Mucosa of rectum (tissue), 2 donors: ENCODE measurements at regions not wholly inside any gene's neighbourhood (a gene's known extent, or its start where the extent isn't known, plus 50 kb on each side); places are given as distances from the start of the nearest gene placed in this dataset.

Source experiments
- H3K27ac ChIP-seq, 2 donors: one replicate each; pipeline ENCODE4 v1.7.0; 2013; ENCODE audit warnings: inconsistent platforms in 2 of 2, low read depth in 2 of 2, low read length in 2 of 2
- H3K27me3 ChIP-seq, 2 donors: one replicate each; pipeline ENCODE4 v1.7.0; 2013; ENCODE audit warnings: low read length in 2 of 2; ENCODE audit not compliant: control insufficient read depth in 2 of 2, insufficient read depth in 2 of 2
- H3K36me3 ChIP-seq, 2 donors: one replicate each; pipeline ENCODE4 v1.7.0; 2013; ENCODE audit warnings: low read length in 2 of 2; ENCODE audit not compliant: control insufficient read depth in 2 of 2, insufficient read depth in 2 of 2
- H3K4me1 ChIP-seq, 2 donors: one replicate each; pipeline ENCODE4 v1.7.0; 2013; ENCODE audit warnings: low read length in 2 of 2, mild to moderate bottlenecking in 1 of 2; ENCODE audit not compliant: control insufficient read depth in 2 of 2, insufficient read depth in 2 of 2
- H3K4me3 ChIP-seq, 2 donors: one replicate each; pipeline ENCODE4 v1.7.0; 2013; ENCODE audit warnings: low read length in 2 of 2
- H3K9ac ChIP-seq, 2 donors: one replicate each; pipeline ENCODE4 v1.7.0; 2013; ENCODE audit warnings: low read length in 2 of 2, low read depth in 1 of 2, mild to moderate bottlenecking in 1 of 2
- H3K9me3 ChIP-seq, 2 donors: one replicate each; pipeline ENCODE4 v1.7.0; 2013; ENCODE audit warnings: low read length in 2 of 2; ENCODE audit not compliant: control insufficient read depth in 2 of 2
- donor health status: healthy.
- donor health status: Normal muscosa, but diverticular disease.

DNA sequence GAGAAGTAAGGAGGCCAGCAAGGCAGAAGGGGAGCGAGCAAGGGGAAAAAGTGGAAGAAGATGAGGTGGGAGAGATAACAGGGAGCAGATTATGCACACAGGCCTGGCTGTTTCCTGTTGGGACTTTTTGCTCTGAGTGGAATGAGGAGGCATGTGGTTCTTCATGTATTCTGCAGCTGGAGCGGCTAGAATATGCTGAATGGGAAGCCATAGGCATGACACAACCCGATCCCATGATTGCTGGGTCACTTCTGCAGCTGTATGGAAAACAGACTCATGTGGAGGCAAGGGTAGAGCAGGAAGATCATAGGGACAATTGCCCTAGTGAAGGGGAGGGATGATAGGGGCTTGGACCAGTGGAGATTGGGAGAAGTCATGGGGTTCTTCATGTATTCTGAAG lies 206.0 kb upstream of the SUCLG2 start:
- no peaks in the 10 kb centered on the region for H3K36me3 ChIP-seq
- H3K4me1 ChIP-seq: no peaks in the 10 kb centered on the region
- H3K27ac ChIP-seq: no peak overlapping the region
- H3K27me3 ChIP-seq: no peaks in the 10 kb centered on the region
- H3K9ac ChIP-seq: no peak overlapping the region
- no peaks in the 10 kb centered on the region for H3K9me3 ChIP-seq
- no peak overlapping the region for H3K4me3 ChIP-seq

DNA sequence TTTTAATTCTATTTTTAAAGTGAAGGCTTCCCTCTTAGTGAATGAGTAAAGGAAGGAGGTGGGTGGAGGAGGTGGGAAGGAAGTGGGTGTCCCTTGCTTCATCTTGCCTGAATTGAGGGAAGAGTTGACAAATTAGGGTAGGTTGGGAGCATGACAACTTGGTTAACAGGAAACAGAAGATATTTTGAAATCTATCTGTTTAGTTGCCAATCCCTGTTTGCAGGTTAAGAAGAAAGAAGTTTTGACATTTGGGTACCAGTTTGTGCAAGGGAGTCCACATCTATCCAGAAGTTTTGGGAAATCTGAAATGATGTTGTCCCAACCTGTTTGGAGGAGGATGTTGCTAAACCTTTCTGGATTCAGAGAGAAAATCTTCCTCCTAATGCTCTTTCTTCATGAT lies 204.1 kb upstream of the SUCLG2 start:
- H3K9me3 ChIP-seq: no peaks in the 10 kb centered on the region
- H3K4me1 ChIP-seq: no peaks in the 10 kb centered on the region
- H3K9ac ChIP-seq: no peak overlapping the region
- no peaks in the 10 kb centered on the region for H3K36me3 ChIP-seq
- no peak overlapping the region for H3K4me3 ChIP-seq
- no peaks in the 10 kb centered on the region for H3K27me3 ChIP-seq
- H3K27ac ChIP-seq: no peak overlapping the region

DNA sequence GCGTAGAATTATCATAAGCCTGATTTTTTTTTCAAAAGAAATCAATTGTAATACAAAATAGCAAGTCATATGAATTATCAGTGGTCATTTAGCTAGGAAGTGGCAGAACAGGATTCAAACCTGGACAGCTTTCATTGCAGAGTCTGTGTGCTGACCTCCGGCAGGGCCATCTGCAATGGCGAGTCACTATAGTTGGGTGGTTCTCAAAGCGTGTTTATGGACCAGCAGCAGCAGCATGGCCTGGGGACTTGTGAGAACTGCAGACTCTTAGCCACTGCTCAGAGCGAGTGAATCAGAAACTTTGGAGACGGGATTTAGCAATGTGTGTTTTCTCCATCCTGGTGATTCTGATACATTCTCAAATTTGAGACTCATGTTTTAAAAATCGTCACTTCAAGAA lies 202.3 kb upstream of the SUCLG2 start:
- H3K4me3 ChIP-seq: no peak overlapping the region
- H3K27ac ChIP-seq: no peak overlapping the region
- H3K9ac ChIP-seq: no peak overlapping the region
- no peaks in the 10 kb centered on the region for H3K27me3 ChIP-seq
- H3K36me3 ChIP-seq: no peaks in the 10 kb centered on the region
- no peaks in the 10 kb centered on the region for H3K4me1 ChIP-seq
- H3K9me3 ChIP-seq: no peaks in the 10 kb centered on the region

DNA sequence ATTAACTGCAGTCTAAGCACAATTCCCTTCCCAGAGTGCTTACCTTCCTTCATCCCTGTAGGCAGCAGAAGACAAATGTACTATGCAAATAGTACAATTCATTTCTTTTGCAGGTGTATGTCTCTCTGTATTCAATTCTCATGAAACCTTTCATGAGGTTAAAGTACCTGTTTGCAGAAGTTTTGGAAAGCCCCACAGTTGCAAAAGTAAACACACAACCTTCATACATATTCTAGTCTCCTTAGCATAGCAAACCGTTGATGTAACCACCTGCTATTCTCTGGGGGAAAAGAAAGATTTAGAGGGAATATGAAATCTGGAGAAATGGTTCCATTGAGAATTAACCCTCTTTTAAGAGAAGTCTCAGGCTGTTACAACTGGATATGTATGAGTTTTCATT lies 200.3 kb upstream of the SUCLG2 start:
- no peaks in the 10 kb centered on the region for H3K4me1 ChIP-seq
- no peaks in the 10 kb centered on the region for H3K9me3 ChIP-seq
- H3K27ac ChIP-seq: no peak overlapping the region
- H3K27me3 ChIP-seq: no peaks in the 10 kb centered on the region
- no peak overlapping the region for H3K9ac ChIP-seq
- no peak overlapping the region for H3K4me3 ChIP-seq
- no peaks in the 10 kb centered on the region for H3K36me3 ChIP-seq

DNA sequence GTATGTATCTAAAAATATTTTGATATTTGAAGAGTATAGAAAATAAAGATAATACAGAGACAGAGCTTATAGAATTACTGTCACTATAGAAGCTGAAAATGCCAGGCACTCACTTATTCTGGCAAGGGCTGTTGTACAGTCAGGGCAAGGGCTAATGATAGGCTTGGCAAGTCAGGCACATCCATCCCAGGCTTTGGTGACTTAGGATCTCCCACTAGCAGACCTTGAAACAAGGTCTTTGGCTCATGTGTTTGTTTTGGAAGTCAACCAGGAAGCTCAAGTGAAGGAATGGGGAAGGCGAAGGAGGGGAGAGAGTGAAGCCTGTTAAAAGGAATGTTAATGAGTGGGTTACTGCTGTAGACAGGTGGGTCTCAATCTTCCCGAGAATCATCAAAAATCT lies 199.1 kb upstream of the SUCLG2 start:
- Histone ChIP-seq H3K27ac (no peak overlapping the region), H3K4me3 (no peak overlapping the region), H3K36me3 (no peaks in the 10 kb centered on the region), H3K9me3 (no peaks in the 10 kb centered on the region), H3K4me1 (no peaks in the 10 kb centered on the region), H3K27me3 (no peaks in the 10 kb centered on the region), H3K9ac (no peak overlapping the region)

DNA sequence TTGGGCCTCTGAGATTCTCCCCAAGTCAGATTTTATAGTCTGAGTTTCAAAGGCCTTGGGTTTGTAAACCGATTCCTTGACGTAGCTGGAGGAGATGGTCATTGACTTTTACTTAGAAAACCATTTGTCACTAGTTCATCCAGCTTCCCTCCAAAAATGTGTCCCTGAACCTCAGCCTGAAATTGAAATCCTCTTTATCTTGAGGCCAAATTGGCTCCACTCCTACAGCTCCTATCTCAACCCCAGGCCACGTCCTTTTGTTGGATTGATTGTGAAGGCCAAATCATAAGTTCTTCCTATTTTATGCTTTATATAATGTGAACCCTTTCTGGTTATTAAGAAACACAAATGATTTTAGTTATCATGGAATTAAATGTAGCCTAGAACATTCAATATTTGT lies 193.9 kb upstream of the SUCLG2 start:
- H3K36me3 ChIP-seq: no peaks in the 10 kb centered on the region
- no peak overlapping the region for H3K9ac ChIP-seq
- no peak overlapping the region for H3K4me3 ChIP-seq
- H3K9me3 ChIP-seq: no peaks in the 10 kb centered on the region
- no peaks in the 10 kb centered on the region for H3K4me1 ChIP-seq
- H3K27ac ChIP-seq: no peak overlapping the region
- no peaks in the 10 kb centered on the region for H3K27me3 ChIP-seq

DNA sequence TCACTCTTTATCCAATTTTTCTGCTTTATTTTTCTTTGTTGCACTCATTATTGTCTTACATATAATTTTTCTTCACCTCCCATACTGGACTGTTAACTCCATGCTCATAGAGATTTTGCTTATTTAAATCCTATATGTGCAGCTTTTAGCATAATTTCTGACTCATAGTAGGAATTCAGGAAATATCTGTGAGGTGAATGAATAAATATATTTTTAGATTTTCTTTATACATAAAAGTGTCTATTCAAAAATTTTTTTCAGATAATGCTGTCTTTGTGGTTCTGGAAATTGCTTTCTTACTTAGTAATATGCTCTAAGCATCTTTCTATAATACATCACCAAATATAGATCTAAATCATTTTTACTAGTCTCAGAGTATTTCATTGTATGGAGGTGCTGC lies 191.8 kb upstream of the SUCLG2 start:
- no peak overlapping the region for H3K4me3 ChIP-seq
- no peaks in the 10 kb centered on the region for H3K36me3 ChIP-seq
- H3K27ac ChIP-seq: no peak overlapping the region
- H3K4me1 ChIP-seq: no peaks in the 10 kb centered on the region
- H3K27me3 ChIP-seq: no peaks in the 10 kb centered on the region
- H3K9ac ChIP-seq: no peak overlapping the region
- H3K9me3 ChIP-seq: no peaks in the 10 kb centered on the region

DNA sequence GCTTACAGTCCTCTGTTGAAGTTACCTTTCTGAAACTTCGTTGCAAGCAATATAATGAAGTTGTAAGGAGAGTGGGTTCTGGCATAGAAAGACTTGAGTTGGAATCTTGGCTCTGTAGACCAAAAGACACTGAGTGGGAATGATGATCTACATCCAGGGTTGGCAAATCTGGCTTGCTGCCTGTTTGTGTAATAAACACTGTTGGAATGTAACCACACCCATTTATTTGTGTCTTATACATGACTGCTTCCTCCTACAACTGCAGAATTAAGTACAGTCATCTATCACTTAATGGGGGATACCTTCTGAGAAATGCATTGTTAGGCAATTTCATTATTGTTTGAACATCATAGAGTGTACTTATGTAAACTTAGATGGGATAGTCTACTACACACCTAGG lies 178.4 kb upstream of the SUCLG2 start:
- H3K9ac ChIP-seq: no peak overlapping the region
- no peak overlapping the region for H3K4me3 ChIP-seq
- no peaks in the 10 kb centered on the region for H3K9me3 ChIP-seq
- H3K27me3 ChIP-seq: no peaks in the 10 kb centered on the region
- H3K36me3 ChIP-seq: no peaks in the 10 kb centered on the region
- no peak overlapping the region for H3K27ac ChIP-seq
- no peaks in the 10 kb centered on the region for H3K4me1 ChIP-seq

DNA sequence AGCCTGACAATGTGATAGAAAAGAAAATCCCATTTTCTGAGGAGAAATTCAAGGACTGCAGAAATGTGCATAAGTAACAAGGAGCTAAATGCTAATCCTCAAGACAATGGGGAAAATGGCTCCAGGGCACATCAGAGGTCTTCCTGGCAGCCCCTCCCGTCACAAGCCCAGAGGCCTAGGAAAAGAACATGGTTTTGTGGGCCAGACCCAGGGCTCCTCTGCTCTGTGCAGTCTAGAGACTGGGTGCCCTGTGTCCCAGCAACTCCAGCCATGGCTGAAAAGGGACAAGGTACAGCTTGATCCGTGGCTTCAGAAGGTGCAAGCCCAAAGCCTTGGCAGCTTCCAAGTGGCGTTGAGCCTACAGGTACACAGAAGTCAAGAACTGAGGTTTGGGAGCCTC lies 176.8 kb upstream of the SUCLG2 start:
- Histone ChIP-seq H3K4me3 (no peak overlapping the region), H3K27ac (no peak overlapping the region), H3K27me3 (no peaks in the 10 kb centered on the region), H3K36me3 (no peaks in the 10 kb centered on the region), H3K4me1 (no peaks in the 10 kb centered on the region), H3K9me3 (no peaks in the 10 kb centered on the region), H3K9ac (no peak overlapping the region)

DNA sequence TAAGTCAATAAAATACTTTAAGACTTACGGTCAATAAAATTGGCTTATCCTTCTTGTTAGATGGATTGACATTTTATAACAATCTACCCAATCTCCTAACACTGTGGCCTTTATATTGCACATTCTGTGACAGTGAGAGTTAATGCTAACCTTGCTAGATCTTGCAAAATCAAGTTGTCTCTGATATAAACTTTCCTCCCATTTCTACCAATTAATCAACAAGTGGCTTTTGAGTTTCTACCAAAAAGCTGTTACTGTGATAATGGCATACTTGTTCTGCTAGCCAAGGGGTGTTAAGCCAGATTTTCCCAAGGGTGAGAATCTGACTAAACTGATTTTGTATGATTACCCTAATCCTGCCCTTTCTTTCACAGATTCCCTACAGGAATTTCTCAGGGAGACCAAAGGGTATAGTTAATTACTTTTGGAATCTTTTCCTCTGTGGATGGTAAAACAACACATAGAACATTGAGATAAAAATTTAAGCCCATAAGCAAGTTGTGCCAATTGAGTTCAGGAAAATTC lies 174.1 kb upstream of the SUCLG2 start:
- Histone ChIP-seq H3K27me3 (no peaks in the 10 kb centered on the region), H3K36me3 (no peaks in the 10 kb centered on the region), H3K4me3 (no peak overlapping the region), H3K9me3 (no peaks in the 10 kb centered on the region), H3K9ac (no peak overlapping the region), H3K4me1 (no peaks in the 10 kb centered on the region), H3K27ac (no peak overlapping the region)

DNA sequence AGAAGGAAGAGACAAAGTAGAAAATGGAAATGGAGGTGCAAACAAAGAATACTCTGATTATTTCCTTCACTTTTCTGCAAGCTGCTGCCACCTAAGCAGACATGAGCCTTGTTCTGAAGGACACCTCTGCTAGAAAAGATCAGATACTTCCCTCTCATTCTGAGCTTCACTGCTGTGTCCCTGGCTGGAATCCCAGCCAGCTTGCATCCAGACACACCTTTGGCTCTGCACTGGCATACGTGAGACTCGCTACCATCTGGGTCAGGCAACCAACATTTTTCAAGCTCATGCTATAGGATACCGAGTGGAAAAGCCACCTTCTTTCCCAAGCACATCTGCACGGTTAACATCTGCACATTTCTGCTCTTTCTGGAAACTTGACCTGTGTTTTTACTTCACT lies 166.7 kb upstream of the SUCLG2 start:
- no peaks in the 10 kb centered on the region for H3K36me3 ChIP-seq
- no peaks in the 10 kb centered on the region for H3K9me3 ChIP-seq
- H3K27ac ChIP-seq: no peak overlapping the region
- no peaks in the 10 kb centered on the region for H3K27me3 ChIP-seq
- no peak overlapping the region for H3K4me3 ChIP-seq
- H3K9ac ChIP-seq: no peak overlapping the region
- H3K4me1 ChIP-seq: no peaks in the 10 kb centered on the region
